Rectal smooth muscle tissue (tissue), 1 donor: ENCODE measurements at regions not wholly inside any gene's neighbourhood (a gene's known extent, or its start where the extent isn't known, plus 50 kb on each side); places are given as distances from the start of the nearest gene placed in this dataset.
"Not testable (repeated sequence)": the region's sequence is repeated elsewhere in the genome, so short reads cannot be mapped to it uniquely, and the experiment has no call there.

Source experiments
- H3K27ac ChIP-seq: one replicate; pipeline ENCODE4 v1.7.0; 2013; ENCODE audit warnings: low read depth, low read length, inconsistent platforms
- H3K27me3 ChIP-seq: one replicate; pipeline ENCODE4 v1.7.0; 2013; ENCODE audit warnings: low read length; ENCODE audit not compliant: control insufficient read depth, insufficient read depth
- H3K36me3 ChIP-seq: one replicate; pipeline ENCODE4 v1.7.0; 2013; ENCODE audit warnings: low read length; ENCODE audit not compliant: control insufficient read depth, insufficient read depth
- H3K4me1 ChIP-seq: one replicate; pipeline ENCODE4 v1.7.0; 2013; ENCODE audit warnings: low read length; ENCODE audit not compliant: control insufficient read depth, insufficient read depth
- H3K4me3 ChIP-seq: one replicate; pipeline ENCODE4 v1.7.0; 2013; ENCODE audit warnings: low read length
- H3K9ac ChIP-seq: one replicate; pipeline ENCODE4 v1.7.0; 2013; ENCODE audit warnings: low read length

DNA sequence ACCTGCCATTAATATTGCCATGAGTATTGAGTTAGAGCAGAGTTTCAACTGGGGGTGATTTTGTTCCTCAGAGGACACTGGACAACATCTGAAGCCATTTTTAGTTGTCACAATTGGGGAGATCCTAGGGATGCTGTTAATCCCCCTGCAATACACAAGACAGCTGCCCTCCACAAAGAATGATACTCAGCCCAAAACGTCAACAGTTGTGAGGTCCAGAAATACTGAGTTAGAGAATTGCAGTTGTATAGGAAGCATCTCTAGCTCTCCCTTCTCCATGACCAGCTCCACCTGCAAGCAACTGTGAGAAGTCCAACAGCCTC is 614.0 kb upstream of the CDH5 start:
- Histone ChIP-seq H3K4me3 (no peak overlapping the region), H3K4me1 (peaks cover 4% of the 10 kb centered on the region), H3K27ac (no peak overlapping the region), H3K27me3 (no peaks in the 10 kb centered on the region), H3K9ac (no peak overlapping the region), H3K36me3 (no peaks in the 10 kb centered on the region)

DNA sequence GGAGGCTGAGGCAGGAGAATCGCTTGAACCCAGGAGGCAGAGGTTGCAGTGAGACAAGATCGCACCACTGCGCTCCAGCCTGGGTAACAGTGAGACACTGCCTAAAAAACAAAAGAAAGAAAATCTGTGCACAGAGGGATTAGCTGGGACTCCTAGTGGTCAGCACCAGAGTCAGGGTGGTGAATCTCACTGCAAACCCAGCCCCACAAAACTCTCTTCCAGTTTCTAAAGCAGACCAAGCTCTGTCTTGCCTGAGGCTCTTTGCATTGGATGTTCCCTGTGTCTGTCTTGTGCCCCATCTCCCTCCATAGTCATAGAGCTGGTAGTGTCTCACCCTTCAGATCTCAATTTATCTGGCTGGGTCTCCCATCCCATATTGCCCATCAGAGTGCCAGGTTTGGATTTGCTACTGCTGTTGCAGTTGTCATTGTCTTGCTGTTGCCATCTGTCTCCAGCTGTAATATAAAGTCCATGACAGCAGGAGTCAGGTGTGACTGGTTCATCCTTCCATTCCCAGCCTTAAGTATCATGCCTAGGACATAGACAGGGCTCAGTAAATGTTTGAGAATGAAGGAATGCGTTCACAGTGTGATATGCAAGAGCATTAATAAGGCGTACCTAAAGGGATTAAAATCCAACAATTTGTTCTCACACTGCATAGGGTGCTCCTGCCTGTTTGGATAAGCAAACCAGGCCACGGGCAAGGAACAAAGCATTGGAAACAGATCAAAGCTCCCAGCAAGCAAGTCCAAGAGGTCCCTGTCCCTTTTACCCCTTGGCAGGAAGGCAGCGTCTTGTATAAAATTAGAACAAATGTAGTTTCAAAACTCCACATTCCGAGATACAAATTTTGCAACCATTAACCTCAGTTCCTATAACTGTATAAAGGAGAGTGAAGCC is 614.6 kb upstream of the CDH5 start:
- Histone ChIP-seq H3K4me3 (no peak overlapping the region), H3K36me3 (no peaks in the 10 kb centered on the region), H3K4me1 (peaks cover 4% of the 10 kb centered on the region), H3K27ac (no peak overlapping the region), H3K9ac (no peak overlapping the region), H3K27me3 (no peaks in the 10 kb centered on the region)

DNA sequence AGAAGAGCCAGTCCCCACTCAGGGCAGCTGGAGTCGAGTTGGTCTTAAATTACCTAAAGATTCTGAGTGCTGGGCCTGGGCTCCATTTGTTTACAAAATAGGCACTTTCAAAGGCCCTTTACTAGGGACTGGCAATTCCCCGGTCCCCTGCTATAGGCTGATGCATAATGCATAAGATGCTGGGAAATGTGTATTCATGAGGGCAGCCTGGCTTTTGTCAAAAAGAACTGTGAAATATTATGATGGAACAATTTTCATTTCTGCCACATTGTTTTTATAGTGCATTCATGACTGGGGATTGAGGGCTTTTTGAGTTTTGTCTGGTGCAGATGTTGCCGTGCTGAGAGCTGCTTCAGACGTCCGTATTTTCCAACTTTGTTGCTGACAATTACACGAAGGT is 617.0 kb upstream of the CDH5 start:
- Histone ChIP-seq H3K27ac (no peak overlapping the region), H3K4me3 (no peak overlapping the region), H3K9ac (no peak overlapping the region), H3K36me3 (no peaks in the 10 kb centered on the region), H3K4me1 (no peaks in the 10 kb centered on the region), H3K27me3 (no peaks in the 10 kb centered on the region)

DNA sequence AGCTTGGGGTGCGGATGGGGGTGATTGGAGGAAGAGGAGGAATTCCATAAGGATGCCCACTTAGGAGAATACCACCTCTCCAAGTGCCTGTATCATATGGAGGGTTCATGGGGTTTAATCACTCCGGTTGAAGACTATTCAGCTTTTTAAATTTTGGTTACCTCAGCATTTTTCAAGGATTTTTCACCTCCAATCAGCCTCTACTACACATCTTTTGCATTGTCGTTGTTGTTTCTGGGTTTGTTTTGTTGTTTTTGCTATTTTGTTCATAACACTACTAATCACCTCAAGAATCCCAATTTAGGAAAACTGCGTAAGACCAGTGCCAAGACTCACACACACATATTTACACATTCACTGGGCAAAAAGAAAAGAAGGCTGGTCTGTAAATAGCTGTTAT is 619.5 kb upstream of the CDH5 start:
- no peaks in the 10 kb centered on the region for H3K4me1 ChIP-seq
- no peak overlapping the region for H3K27ac ChIP-seq
- no peaks in the 10 kb centered on the region for H3K27me3 ChIP-seq
- no peak overlapping the region for H3K9ac ChIP-seq
- no peaks in the 10 kb centered on the region for H3K36me3 ChIP-seq
- H3K4me3 ChIP-seq = no peak overlapping the region

DNA sequence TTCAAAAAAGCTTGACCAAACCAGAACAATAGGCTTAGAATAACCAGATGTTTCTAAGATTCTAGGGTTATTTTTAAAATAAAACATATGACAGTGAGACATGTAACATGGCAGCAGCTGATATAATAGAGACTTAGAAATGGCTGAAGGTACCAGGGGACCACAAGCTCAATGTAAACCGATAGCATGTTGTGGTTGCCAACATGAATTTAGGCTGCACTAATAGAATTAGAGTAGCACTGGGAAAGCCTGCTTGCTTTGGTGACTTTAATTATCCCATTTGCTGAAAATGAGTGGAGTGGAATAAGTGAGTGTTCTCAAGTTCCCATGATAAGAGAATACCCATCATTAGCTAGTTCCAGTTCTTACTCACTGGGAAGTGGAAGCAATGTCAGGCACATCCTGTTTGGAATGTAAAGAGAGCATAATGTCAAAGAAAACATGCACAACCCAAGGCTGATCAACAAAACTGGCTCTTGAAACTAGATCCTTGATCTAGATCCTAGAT is 621.2 kb upstream of the CDH5 start:
- Histone ChIP-seq H3K9ac (no peak overlapping the region), H3K36me3 (no peaks in the 10 kb centered on the region), H3K27ac (no peak overlapping the region), H3K27me3 (no peaks in the 10 kb centered on the region), H3K4me3 (no peak overlapping the region), H3K4me1 (no peaks in the 10 kb centered on the region)

DNA sequence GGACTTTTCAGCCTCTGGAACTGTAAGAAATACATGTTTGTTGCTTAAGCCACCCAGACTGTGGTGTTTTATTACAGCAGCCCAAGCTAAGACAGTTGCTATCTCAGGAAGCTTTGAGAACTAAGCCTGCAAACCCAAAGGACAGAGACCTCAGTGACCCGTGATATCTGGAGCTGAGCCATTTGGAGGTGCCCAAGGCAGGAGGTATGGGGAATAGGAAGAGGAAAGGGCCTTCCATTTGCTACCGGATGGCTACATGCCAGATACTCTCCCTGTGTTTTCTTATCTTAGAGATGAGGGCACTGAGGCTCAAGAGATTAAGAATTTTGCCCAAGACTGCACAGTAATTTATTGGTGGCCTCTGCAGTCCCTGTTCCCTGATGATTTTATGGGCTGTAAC is 622.1 kb upstream of the CDH5 start:
- H3K27me3 ChIP-seq = no peaks in the 10 kb centered on the region
- no peak overlapping the region for H3K9ac ChIP-seq
- H3K36me3 ChIP-seq = no peaks in the 10 kb centered on the region
- no peaks in the 10 kb centered on the region for H3K4me1 ChIP-seq
- no peak overlapping the region for H3K27ac ChIP-seq
- no peak overlapping the region for H3K4me3 ChIP-seq

DNA sequence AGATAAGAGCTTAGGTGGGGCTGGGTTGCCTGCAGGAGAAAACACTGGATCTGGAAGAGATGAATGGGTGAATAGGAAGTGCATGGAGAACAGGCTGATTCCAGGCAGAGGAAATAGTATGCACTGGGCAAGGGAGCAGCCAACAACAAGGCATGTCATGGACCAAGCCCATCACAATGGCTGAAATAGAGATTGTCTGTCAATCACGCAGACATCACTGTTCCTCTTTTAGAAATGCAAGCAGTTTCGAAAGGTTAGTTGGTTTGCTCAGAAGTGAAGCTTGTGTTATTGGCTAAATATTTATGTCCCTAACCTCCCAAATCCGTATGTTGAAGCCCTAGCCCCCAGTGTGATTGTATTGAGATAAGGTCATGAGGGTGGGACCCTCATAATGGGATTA is 621.7 kb upstream of the CDH11 start:
- H3K4me3 ChIP-seq = no peak overlapping the region
- no peak overlapping the region for H3K27ac ChIP-seq
- no peaks in the 10 kb centered on the region for H3K27me3 ChIP-seq
- H3K9ac ChIP-seq = no peak overlapping the region
- no peaks in the 10 kb centered on the region for H3K4me1 ChIP-seq
- H3K36me3 ChIP-seq = no peaks in the 10 kb centered on the region

DNA sequence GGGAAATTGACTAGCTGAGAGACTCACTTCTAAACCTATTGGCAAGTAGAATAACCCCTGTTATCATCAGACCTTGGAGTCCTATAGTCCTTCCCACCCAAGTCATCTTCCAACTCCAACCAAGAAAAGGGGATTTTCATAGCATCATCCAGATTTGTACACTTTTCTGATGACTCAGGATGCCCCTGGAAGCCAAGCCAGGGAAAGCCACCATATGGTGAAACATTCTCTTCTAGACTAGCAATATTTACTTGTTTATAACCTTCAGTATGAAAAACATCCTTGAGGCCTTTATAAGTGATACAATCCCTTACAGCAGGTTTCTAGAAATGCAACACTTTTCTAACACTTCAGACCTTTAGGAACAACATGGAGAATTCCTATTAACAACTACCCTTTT is 618.8 kb upstream of the CDH11 start:
- Histone ChIP-seq H3K9ac (no peak overlapping the region), H3K27me3 (no peaks in the 10 kb centered on the region), H3K36me3 (no peaks in the 10 kb centered on the region), H3K27ac (no peak overlapping the region), H3K4me1 (no peaks in the 10 kb centered on the region), H3K4me3 (no peak overlapping the region)

DNA sequence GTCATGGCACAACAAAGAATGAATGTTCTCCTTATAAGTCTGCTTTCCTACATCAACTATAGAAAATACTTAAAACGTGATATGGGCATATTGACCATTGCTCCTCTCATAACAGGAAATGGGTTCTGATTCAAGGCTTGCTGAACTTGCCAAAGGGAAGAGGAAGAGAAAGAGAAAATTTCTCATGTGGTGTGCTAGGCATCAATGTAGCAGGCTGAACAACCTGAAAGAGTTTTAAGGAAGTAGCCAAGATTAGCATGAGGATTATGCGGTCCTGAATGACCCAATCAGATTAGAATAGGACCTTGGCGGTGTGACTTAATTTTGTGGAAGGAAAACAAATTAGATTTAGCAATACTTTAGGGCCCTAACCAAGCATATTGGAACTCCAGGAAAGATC is 617.7 kb upstream of the CDH11 start:
- no peak overlapping the region for H3K9ac ChIP-seq
- H3K4me3 ChIP-seq = no peak overlapping the region
- H3K4me1 ChIP-seq = no peaks in the 10 kb centered on the region
- no peak overlapping the region for H3K27ac ChIP-seq
- H3K36me3 ChIP-seq = no peaks in the 10 kb centered on the region
- H3K27me3 ChIP-seq = no peaks in the 10 kb centered on the region

DNA sequence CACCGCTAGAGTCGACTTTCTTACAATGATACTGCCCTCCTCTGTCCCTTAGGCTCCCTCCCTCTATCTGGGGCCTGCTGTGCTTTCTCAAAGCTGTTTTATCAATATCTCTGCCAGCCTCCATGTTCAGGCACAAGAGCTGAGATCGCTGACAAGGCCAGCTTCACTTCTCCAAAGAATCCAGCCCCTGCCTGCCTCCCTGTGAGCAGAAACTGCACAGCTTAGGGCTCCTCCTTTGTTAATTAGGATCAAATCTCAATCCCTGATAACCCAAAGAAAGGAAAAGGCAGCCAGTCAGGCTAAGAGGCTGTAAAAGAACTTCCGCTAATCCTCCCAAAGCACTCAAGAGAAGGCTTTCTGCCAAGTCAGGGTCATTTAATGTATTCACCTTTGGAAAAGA is 616.0 kb upstream of the CDH11 start:
- Histone ChIP-seq H3K36me3 (no peaks in the 10 kb centered on the region), H3K27me3 (no peaks in the 10 kb centered on the region), H3K9ac (no peak overlapping the region), H3K4me1 (no peaks in the 10 kb centered on the region), H3K27ac (no peak overlapping the region), H3K4me3 (no peak overlapping the region)

DNA sequence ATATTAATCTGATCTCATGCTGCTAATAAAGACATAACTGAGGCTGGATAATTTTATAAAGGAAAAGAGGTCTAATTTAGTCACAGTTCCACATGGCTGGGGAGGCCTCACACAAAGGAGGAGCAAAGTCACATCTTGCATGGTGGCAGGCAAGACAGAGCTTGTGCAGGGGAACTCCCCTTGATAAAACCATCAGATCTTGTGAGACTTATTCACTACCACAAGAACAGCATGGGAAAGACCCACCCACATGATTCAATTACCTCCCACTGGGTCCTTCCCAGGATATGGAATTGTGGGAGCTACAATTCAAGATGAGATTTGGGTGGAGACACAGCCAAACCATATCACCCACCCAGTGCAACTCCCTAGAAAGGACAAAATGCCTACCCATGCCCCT is 613.8 kb upstream of the CDH11 start:
- not testable (repeated sequence) for H3K27me3 ChIP-seq, H3K36me3 ChIP-seq

DNA sequence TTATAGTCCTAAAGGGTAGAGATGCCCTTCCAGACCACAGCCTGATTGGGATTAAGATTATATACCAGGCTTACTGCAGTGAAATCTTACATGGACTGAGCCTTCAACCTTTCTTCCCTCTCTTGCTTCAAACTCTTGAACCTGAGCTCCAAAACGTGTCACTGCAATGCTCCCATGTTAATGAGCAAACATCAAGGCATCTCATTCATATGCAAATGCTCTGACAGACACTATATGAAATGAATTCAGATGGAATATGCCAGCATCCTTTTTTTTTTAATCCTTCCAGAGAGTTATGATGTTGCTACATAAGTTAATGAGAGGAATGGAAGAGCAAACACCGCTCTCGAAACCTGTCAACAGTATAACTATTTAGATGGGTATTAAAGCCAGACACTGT is 611.9 kb upstream of the CDH11 start:
- H3K4me1 ChIP-seq = no peaks in the 10 kb centered on the region
- no peaks in the 10 kb centered on the region for H3K36me3 ChIP-seq
- no peaks in the 10 kb centered on the region for H3K27me3 ChIP-seq
- H3K4me3 ChIP-seq = no peak overlapping the region
- no peak overlapping the region for H3K27ac ChIP-seq
- no peak overlapping the region for H3K9ac ChIP-seq

More for the DNA sequence above, 613.8 kb upstream of the CDH11 start:
- H3K4me3 ChIP-seq, H3K4me1 ChIP-seq, H3K27ac ChIP-seq, H3K9ac ChIP-seq: not testable (repeated sequence)

DNA sequence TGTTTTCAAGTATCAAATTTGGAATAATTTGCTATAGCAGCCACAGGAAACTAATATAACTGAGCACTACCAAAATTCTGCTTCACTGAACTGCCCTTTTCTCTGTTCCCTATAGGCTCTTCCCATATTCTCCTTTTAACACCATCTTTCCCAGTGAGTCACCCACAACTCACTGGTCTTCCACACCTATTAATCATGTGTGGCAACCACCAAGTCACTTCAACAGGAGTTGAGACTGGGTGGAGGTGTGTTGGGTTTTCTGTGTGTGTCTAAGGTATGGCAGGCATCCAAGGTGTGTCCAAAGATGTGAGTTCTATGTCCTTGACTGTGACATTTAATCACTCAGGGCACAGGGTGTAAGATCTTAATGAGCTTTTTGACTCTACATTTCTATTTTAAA is 610.0 kb upstream of the CDH11 start:
- Histone ChIP-seq H3K4me3 (no peak overlapping the region), H3K36me3 (no peaks in the 10 kb centered on the region), H3K9ac (no peak overlapping the region), H3K4me1 (no peaks in the 10 kb centered on the region), H3K27me3 (no peaks in the 10 kb centered on the region), H3K27ac (no peak overlapping the region)
